ENCODE measurements at regions not wholly inside any gene's neighbourhood (a gene's known extent, or its start where the extent isn't known, plus 50 kb on each side); places are given as distances from the start of the nearest gene placed in this dataset.

- TF ChIP-seq ARID1B (IDR thresholded peaks at IDR 0.05) (no peak), MAFK (IDR thresholded peaks at IDR 0.05; ENCODE audit: low read length) (peak; percentile 39; the same call in 1 of the 2 replicates), MEIS2 (IDR thresholded peaks at IDR 0.05; ENCODE audit: partially characterized antibody) (no peak), ZNF197 (CRISPR knock-in tag; IDR thresholded peaks at IDR 0.05; ENCODE audit: low read depth) (no peak), JUN (IDR thresholded peaks at IDR 0.05; ENCODE audit: borderline replicate concordance, low read depth, low read length) (no peak), JUN (CRISPR knock-in tag; IDR thresholded peaks at IDR 0.05; ENCODE audit: borderline replicate concordance) (no peak), SAP30 (IDR thresholded peaks at IDR 0.05; ENCODE audit: borderline replicate concordance, insufficient read depth, low read depth, low read length, poor library complexity, severe bottlenecking) (no peak), ESRRA (IDR thresholded peaks at IDR 0.05; ENCODE audit: borderline replicate concordance, low read depth) (no peak), EWSR1 (IDR thresholded peaks at IDR 0.05; ENCODE audit: borderline replicate concordance, low read depth, partially characterized antibody) (no peak), NFE2 (IDR thresholded peaks at IDR 0.05; ENCODE audit: low read depth) (peak; percentile 60), ZBTB40 (IDR thresholded peaks at IDR 0.05) (no peak), ZBTB40 (CRISPR knock-in tag; IDR thresholded peaks at IDR 0.05) (no peak), CLOCK (CRISPR knock-in tag; IDR thresholded peaks at IDR 0.05; ENCODE audit: borderline replicate concordance) (no peak)
These were observed 76.0 kb upstream of the STK17B start (continued) for GRCh38 chr2:196247114-196247975.
